ENCODE measurements at regions not wholly inside any gene's neighbourhood (a gene's known extent, or its start where the extent isn't known, plus 50 kb on each side); places are given as distances from the start of the nearest gene placed in this dataset.

DNA sequence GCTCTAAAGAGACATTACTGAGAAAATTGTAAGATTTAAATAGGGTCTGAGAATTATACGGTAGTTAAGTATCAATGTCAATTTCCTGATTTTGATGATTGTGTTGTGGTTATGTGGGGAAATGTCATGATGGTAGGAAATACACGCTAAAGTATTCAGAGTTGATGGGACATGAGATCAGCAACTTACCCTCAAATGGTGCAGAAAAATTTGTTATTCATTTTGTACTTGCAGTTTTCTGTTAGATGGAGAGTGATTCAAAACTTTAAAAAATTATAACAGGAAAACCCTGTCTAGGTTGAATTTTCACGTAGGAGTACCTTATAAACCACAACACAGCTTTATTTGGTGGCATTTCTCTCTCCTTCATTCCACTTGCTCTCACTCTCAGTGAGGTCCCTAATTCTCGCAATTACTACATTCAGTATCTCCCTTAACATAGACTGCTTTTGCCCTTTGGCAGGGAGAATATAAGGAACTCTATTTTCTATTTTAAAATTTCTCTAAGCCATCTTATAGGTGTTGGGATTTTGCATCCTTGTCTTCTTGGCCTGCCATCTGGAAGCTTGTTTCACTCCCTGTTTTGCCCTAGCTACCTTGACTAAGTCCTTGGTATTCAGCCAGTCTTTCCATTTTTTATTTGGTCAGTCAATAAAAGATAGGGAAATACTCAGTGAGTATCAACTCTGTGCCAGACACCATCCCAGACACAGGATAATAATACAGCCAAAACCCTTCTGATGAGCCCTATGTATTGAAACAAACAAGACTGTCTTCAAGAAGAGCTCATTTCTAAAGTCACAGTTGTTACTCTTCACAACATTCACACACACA is 550.6 kb upstream of the ACVR2A start:
- Mint-ChIP-seq H3K27me3 (ENCODE audit: low read depth) (no peaks in the 10 kb centered on the region), H3K27ac (no peak overlapping the region), H3K4me3 (no peak overlapping the region), H3K4me1 (no peaks in the 10 kb centered on the region), H3K9me3 (no peaks in the 10 kb centered on the region), H3K36me3 (ENCODE audit: insufficient read depth in 1 of 3, low read depth in 3 of 3) (no peaks in the 10 kb centered on the region)
- H3K4me2 ChIP-seq (ENCODE audit: insufficient read depth, insufficient read length, low read length), result no peak overlapping the region
- TF ChIP-seq, protein P1, sequence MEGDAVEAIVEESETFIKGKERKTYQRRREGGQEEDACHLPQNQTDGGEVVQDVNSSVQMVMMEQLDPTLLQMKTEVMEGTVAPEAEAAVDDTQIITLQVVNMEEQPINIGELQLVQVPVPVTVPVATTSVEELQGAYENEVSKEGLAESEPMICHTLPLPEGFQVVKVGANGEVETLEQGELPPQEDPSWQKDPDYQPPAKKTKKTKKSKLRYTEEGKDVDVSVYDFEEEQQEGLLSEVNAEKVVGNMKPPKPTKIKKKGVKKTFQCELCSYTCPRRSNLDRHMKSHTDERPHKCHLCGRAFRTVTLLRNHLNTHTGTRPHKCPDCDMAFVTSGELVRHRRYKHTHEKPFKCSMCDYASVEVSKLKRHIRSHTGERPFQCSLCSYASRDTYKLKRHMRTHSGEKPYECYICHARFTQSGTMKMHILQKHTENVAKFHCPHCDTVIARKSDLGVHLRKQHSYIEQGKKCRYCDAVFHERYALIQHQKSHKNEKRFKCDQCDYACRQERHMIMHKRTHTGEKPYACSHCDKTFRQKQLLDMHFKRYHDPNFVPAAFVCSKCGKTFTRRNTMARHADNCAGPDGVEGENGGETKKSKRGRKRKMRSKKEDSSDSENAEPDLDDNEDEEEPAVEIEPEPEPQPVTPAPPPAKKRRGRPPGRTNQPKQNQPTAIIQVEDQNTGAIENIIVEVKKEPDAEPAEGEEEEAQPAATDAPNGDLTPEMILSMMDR (conservative IDR thresholded peaks at IDR 0.05), result no peak
- no peak overlapping the region for H4K8ac ChIP-seq (replicated peaks; ENCODE audit: insufficient read length, low read depth, low read length)
- H2AK5ac ChIP-seq (ENCODE audit: insufficient read length, low read length), result no peak overlapping the region
- H3K4ac ChIP-seq (ENCODE audit: low read depth, low read length), result no peak overlapping the region
- no peaks in the 10 kb centered on the region for H3K23me2 ChIP-seq (ENCODE audit: insufficient read length, low read depth, low read length, poor library complexity, severe bottlenecking)
- no peak overlapping the region for H3K27ac ChIP-seq (ENCODE audit: insufficient read length, low read depth, low read length)
- WGBS (ENCODE audit: extremely low coverage, insufficient read length, low lambda C conversion rate), result no CpG with 5 or more reads among the region's 4 CpGs
- no peak overlapping the region for H3K56ac ChIP-seq (ENCODE audit: insufficient read length, low read depth, low read length)
- no peaks in the 10 kb centered on the region for H3K27me3 ChIP-seq (ENCODE audit: insufficient read depth, low read length)
- H3K14ac ChIP-seq (ENCODE audit: insufficient read depth, low read length), result no peak overlapping the region
- no peak overlapping the region for H4K5ac ChIP-seq (ENCODE audit: insufficient read length, low read depth, low read length)
- no peaks in the 10 kb centered on the region for H3K4me1 ChIP-seq (ENCODE audit: insufficient read depth, low read length)
- DNase-seq, result no peak
- H3K79me2 ChIP-seq (ENCODE audit: insufficient read depth, low read length), result no peaks in the 10 kb centered on the region
- H2AFZ ChIP-seq (ENCODE audit: low read length), result no peak overlapping the region
- H3K79me1 ChIP-seq (ENCODE audit: insufficient read depth, low read depth, low read length, poor library complexity, severe bottlenecking), result no peaks in the 10 kb centered on the region
- H2BK15ac ChIP-seq (ENCODE audit: low read depth, low read length), result no peak overlapping the region
- no peak overlapping the region for H2BK5ac ChIP-seq (ENCODE audit: insufficient read length, low read length)
- H4K20me1 ChIP-seq (ENCODE audit: control insufficient read depth, insufficient read depth, insufficient read length), result no peaks in the 10 kb centered on the region
- H3K23ac ChIP-seq (ENCODE audit: insufficient read length, low read depth, low read length), result no peak overlapping the region
- no peak overlapping the region for H2BK12ac ChIP-seq (ENCODE audit: insufficient read length, low read depth, low read length)
- no peak overlapping the region for H2BK20ac ChIP-seq (ENCODE audit: low read depth, low read length, poor library complexity, severe bottlenecking)
- no peaks in the 10 kb centered on the region for H3K9me3 ChIP-seq (ENCODE audit: control insufficient read depth, low read depth, low read length)
- no peak overlapping the region for H3T11ph ChIP-seq (ENCODE audit: low read length)
- no peak overlapping the region for H4K91ac ChIP-seq (ENCODE audit: insufficient read length, low read depth, low read length)
- no peak overlapping the region for H2BK120ac ChIP-seq (ENCODE audit: low read depth, low read length, poor library complexity, severe bottlenecking)
- no peak overlapping the region for H3K9ac ChIP-seq (ENCODE audit: extremely low read depth, insufficient read length, low read length)
- no peak overlapping the region for H3K18ac ChIP-seq (ENCODE audit: insufficient read length, low read depth, low read length)
